ENCODE measurements at regions not wholly inside any gene's neighbourhood (a gene's known extent, or its start where the extent isn't known, plus 50 kb on each side); places are given as distances from the start of the nearest gene placed in this dataset.
"Not testable (repeated sequence)": the region's sequence is repeated elsewhere in the genome, so short reads cannot be mapped to it uniquely, and the experiment has no call there.

- no peak for TF ChIP-seq ZNF331 (CRISPR knock-in tag; IDR thresholded peaks at IDR 0.05; ENCODE audit: low read depth)
- no peak for TF ChIP-seq CTCF (conservative IDR thresholded peaks at IDR 0.05; ENCODE audit: low read depth in 2 of 2)
Observed at GRCh38 chr6:15817100-15817499, 154.3 kb upstream of the DTNBP1 start (continued).

DNA sequence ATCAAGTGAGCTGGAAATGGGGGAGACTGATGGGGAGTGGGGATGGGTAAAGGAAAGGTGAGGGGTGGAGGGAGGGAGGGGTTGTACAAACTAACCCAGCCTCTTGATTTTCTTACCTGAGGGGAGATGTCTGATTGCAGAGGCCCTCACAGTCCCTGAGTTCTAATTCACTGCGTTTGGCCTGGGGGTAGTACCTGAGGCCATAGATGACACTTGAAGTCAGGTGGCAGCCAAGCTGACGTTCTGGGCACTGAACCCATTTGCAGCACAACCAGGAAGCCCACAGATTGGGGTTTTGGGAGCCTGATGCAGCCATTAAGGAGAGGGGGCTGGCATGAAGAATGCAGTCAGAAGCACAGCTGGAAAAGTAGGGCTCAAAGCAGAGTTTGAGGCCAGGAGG is 153.8 kb upstream of the DTNBP1 start:
- no peak overlapping the region for H3K4me3 Mint-ChIP-seq
- H3K36me3 Mint-ChIP-seq (ENCODE audit: low read depth): no peaks in the 10 kb centered on the region
- Histone ChIP-seq H3K79me2 (replicated peaks; ENCODE audit: insufficient read depth) (no peaks in the 10 kb centered on the region), H3K27me3 (ENCODE audit: insufficient read depth) (no peaks in the 10 kb centered on the region), H4K20me1 (replicated peaks; ENCODE audit: insufficient read depth) (no peaks in the 10 kb centered on the region), H3F3A (replicated peaks; ENCODE audit: low read depth) (no peaks in the 10 kb centered on the region), H3K4me2 (no peak overlapping the region), H2AFZ (no peak overlapping the region), H3K4me1 (ENCODE audit: insufficient read depth) (peaks cover 8% of the 10 kb centered on the region; the same call in 1 of the 2 replicates), H3K27ac (ENCODE audit: low read depth) (no peak overlapping the region), H3K4me3 (no peak overlapping the region), H3K36me3 (ENCODE audit: insufficient read depth) (no peaks in the 10 kb centered on the region), H3K9me2 (ENCODE audit: insufficient read depth) (no peaks in the 10 kb centered on the region; the same call in 1 of the 2 replicates)
- no peak overlapping the region for H3K27ac Mint-ChIP-seq
- DNase-seq (ENCODE audit: low spot score) (no peak), ATAC-seq (no peak)
- TF ChIP-seq REST (IDR thresholded peaks at IDR 0.05; ENCODE audit: unreplicated experiment): no peak
- TF ChIP-seq ZNF114 (CRISPR knock-in tag; IDR thresholded peaks at IDR 0.05): no peak
- no peak for TF ChIP-seq ZNF462 (CRISPR knock-in tag; IDR thresholded peaks at IDR 0.05)
- H3K9me3 Mint-ChIP-seq: no peaks in the 10 kb centered on the region; the same call in 2 of the 3 replicates
- peaks cover 16% of the 10 kb centered on the region for H3K4me1 Mint-ChIP-seq
- no peaks in the 10 kb centered on the region for H3K27me3 Mint-ChIP-seq (ENCODE audit: insufficient read depth, low read depth, poor library complexity)

DNA sequence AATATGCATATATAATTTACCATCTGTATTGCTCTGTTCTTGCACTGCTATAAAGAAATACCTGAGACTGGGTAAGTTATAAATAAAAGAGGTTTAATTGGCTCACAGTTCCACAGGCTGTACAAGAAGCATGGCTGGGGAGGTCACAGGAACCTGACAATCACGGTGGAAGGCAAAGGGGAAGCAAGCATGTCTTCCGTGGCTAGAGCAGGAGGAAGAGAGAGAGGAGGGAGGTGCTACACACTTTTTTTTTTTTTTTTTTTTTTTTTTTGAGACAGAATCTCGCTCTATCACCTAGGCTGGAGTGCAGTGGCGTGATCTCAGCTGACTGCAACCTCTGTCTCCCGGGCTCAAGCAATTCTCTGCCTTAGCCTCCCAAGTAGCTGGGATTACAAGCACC is 150.9 kb upstream of the DTNBP1 start:
- not testable (repeated sequence) for H3K9me2 ChIP-seq (ENCODE audit: insufficient read depth); H3K4me1 ChIP-seq (ENCODE audit: insufficient read depth); H3K36me3 Mint-ChIP-seq (ENCODE audit: low read depth); H3K4me3 ChIP-seq; H4K20me1 ChIP-seq (replicated peaks; ENCODE audit: insufficient read depth); H3K27me3 Mint-ChIP-seq (ENCODE audit: insufficient read depth, low read depth, poor library complexity); H3K4me3 Mint-ChIP-seq; ATAC-seq; H3K4me2 ChIP-seq; H3K27ac Mint-ChIP-seq; H3K4me1 Mint-ChIP-seq; H3K27ac ChIP-seq (ENCODE audit: low read depth); H3K36me3 ChIP-seq (ENCODE audit: insufficient read depth); H3K9me3 Mint-ChIP-seq; H2AFZ ChIP-seq; H3F3A ChIP-seq (replicated peaks; ENCODE audit: low read depth); H3K27me3 ChIP-seq (ENCODE audit: insufficient read depth); DNase-seq (ENCODE audit: low spot score); H3K79me2 ChIP-seq (replicated peaks; ENCODE audit: insufficient read depth)
